ENCODE measurements at regions not wholly inside any gene's neighbourhood (a gene's known extent, or its start where the extent isn't known, plus 50 kb on each side); places are given as distances from the start of the nearest gene placed in this dataset.
"Not testable (repeated sequence)": the region's sequence is repeated elsewhere in the genome, so short reads cannot be mapped to it uniquely, and the experiment has no call there.

- intact Hi-C loops (cut with micrococcal nuclease), result no loop called here
These were observed 84.4 kb upstream of the SRD5A2 start for GRCh38 chr2:31664949-31665724.

- intact Hi-C loops (cut with micrococcal nuclease), result no loop called here
These were observed 80.1 kb upstream of the SRD5A2 start for GRCh38 chr2:31660812-31661335.

GRCh38 chr2:31660165-31660564, 79.4 kb upstream of the SRD5A2 start:
- intact Hi-C loops (cut with micrococcal nuclease), result no loop called here

- intact Hi-C loops (cut with micrococcal nuclease), result no loop called here
These were observed 73.5 kb upstream of the SRD5A2 start for GRCh38 chr2:31654241-31654640.

- intact Hi-C loops (cut with micrococcal nuclease), result no loop called here
These were observed 71.0 kb upstream of the SRD5A2 start for GRCh38 chr2:31651736-31652135.

GRCh38 chr2:31651267-31651666, 70.5 kb upstream of the SRD5A2 start:
- intact Hi-C loops (cut with micrococcal nuclease), result no loop called here

GRCh38 chr2:31644551-31644950, 63.8 kb upstream of the SRD5A2 start:
- intact Hi-C loops (cut with micrococcal nuclease), result no loop called here

GRCh38 chr2:31642707-31643106, 62.0 kb upstream of the SRD5A2 start:
- intact Hi-C loops (cut with micrococcal nuclease), result no loop called here

- intact Hi-C loops (cut with micrococcal nuclease), result not testable (repeated sequence)
These were observed 51.5 kb upstream of the SRD5A2 start for GRCh38 chr2:31632201-31632600.
